ENCODE measurements at regions not wholly inside any gene's neighbourhood (a gene's known extent, or its start where the extent isn't known, plus 50 kb on each side); places are given as distances from the start of the nearest gene placed in this dataset.
"Not testable (repeated sequence)": the region's sequence is repeated elsewhere in the genome, so short reads cannot be mapped to it uniquely, and the experiment has no call there.

GRCh38 chr9:29241320-29241719 lies 1668.0 kb upstream of the C9orf72 start:
- Mint-ChIP-seq H3K36me3 (no peaks in the 10 kb centered on the region), H3K9me3 (peaks cover 0 to 7% (median 0%) of the 10 kb centered on the region in 3 donors), H3K4me3 (no peak overlapping the region), H3K27ac (no peak overlapping the region), H3K27me3 (no peaks in the 10 kb centered on the region), H3K4me1 (no peaks in the 10 kb centered on the region)

GRCh38 chr9:29245351-29245750 lies 1672.1 kb upstream of the C9orf72 start:
- H3K4me1 Mint-ChIP-seq = no peaks in the 10 kb centered on the region
- no peak overlapping the region for H3K27ac Mint-ChIP-seq
- H3K4me3 Mint-ChIP-seq = no peak overlapping the region
- H3K36me3 Mint-ChIP-seq = no peaks in the 10 kb centered on the region
- H3K9me3 Mint-ChIP-seq = peaks cover 0 to 5% (median 0%) of the 10 kb centered on the region in 3 donors
- H3K27me3 Mint-ChIP-seq = no peaks in the 10 kb centered on the region

- not testable (repeated sequence) for H3K4me3 Mint-ChIP-seq, H3K9me3 Mint-ChIP-seq, H3K27ac Mint-ChIP-seq, H3K27me3 Mint-ChIP-seq, H3K36me3 Mint-ChIP-seq, H3K4me1 Mint-ChIP-seq
Observed at GRCh38 chr9:29270400-29270799, 1697.1 kb upstream of the C9orf72 start.

GRCh38 chr9:29282121-29282520 lies 1708.8 kb upstream of the C9orf72 start:
- Mint-ChIP-seq H3K4me3 (no peak overlapping the region), H3K36me3 (no peaks in the 10 kb centered on the region)

GRCh38 chr9:29285818-29286217 lies 1712.5 kb upstream of the C9orf72 start:
- no peaks in the 10 kb centered on the region for H3K27me3 Mint-ChIP-seq
- no peaks in the 10 kb centered on the region for H3K36me3 Mint-ChIP-seq
- H3K9me3 Mint-ChIP-seq = peaks cover 0 to 7% (median 6%) of the 10 kb centered on the region in 3 donors
- peak overlapping the region in 1 of 3 donors; percentile 16 for H3K27ac Mint-ChIP-seq
- H3K4me3 Mint-ChIP-seq = no peak overlapping the region
- no peaks in the 10 kb centered on the region for H3K4me1 Mint-ChIP-seq

More at GRCh38 chr9:29282121-29282520, 1708.8 kb upstream of the C9orf72 start:
- Mint-ChIP-seq H3K27ac (no peak overlapping the region), H3K9me3 (peaks cover 0 to 4% (median 3%) of the 10 kb centered on the region in 3 donors), H3K27me3 (no peaks in the 10 kb centered on the region), H3K4me1 (no peaks in the 10 kb centered on the region)

- Mint-ChIP-seq H3K36me3 (no peaks in the 10 kb centered on the region), H3K4me1 (no peaks in the 10 kb centered on the region), H3K9me3 (peaks cover 5 to 15% (median 10%) of the 10 kb centered on the region in 3 donors), H3K4me3 (no peak overlapping the region), H3K27ac (no peak overlapping the region), H3K27me3 (no peaks in the 10 kb centered on the region)
Observed at GRCh38 chr9:29289365-29289764, 1716.1 kb upstream of the C9orf72 start.

GRCh38 chr9:29290516-29290915 lies 1717.2 kb upstream of the C9orf72 start:
- Mint-ChIP-seq H3K36me3 (no peaks in the 10 kb centered on the region), H3K27ac (no peak overlapping the region), H3K27me3 (no peaks in the 10 kb centered on the region), H3K4me1 (no peaks in the 10 kb centered on the region), H3K4me3 (no peak overlapping the region), H3K9me3 (peaks cover 5 to 20% (median 10%) of the 10 kb centered on the region in 3 donors)

GRCh38 chr9:29297592-29297991 lies 1724.3 kb upstream of the C9orf72 start:
- Mint-ChIP-seq H3K36me3 (no peaks in the 10 kb centered on the region), H3K27ac (no peak overlapping the region), H3K9me3 (peaks cover 7 to 10% (median 8%) of the 10 kb centered on the region in 3 donors), H3K27me3 (peaks cover 1% of the 10 kb centered on the region), H3K4me1 (no peaks in the 10 kb centered on the region), H3K4me3 (no peak overlapping the region)

GRCh38 chr9:29311221-29311620 lies 1737.9 kb upstream of the C9orf72 start:
- no peaks in the 10 kb centered on the region for H3K4me1 Mint-ChIP-seq
- no peak overlapping the region for H3K27ac Mint-ChIP-seq
- peaks cover 0 to 4% (median 3%) of the 10 kb centered on the region in 3 donors for H3K9me3 Mint-ChIP-seq
- H3K36me3 Mint-ChIP-seq = no peaks in the 10 kb centered on the region
- H3K4me3 Mint-ChIP-seq = no peak overlapping the region
- H3K27me3 Mint-ChIP-seq = no peaks in the 10 kb centered on the region

- H3K27me3 Mint-ChIP-seq = no peaks in the 10 kb centered on the region
- H3K9me3 Mint-ChIP-seq = peaks cover 0 to 4% (median 3%) of the 10 kb centered on the region in 3 donors
- H3K4me3 Mint-ChIP-seq = no peak overlapping the region
Observed at GRCh38 chr9:29312327-29312726, 1739.0 kb upstream of the C9orf72 start.

GRCh38 chr9:29319736-29320513 lies 1746.6 kb upstream of the C9orf72 start:
- Mint-ChIP-seq H3K27me3 (no peaks in the 10 kb centered on the region), H3K4me3 (no peak overlapping the region), H3K36me3 (no peaks in the 10 kb centered on the region), H3K4me1 (peaks cover 0 to 2% (median 0%) of the 10 kb centered on the region in 3 donors), H3K27ac (no peak overlapping the region), H3K9me3 (peaks cover 0 to 15% (median 2%) of the 10 kb centered on the region in 3 donors)

More at GRCh38 chr9:29312327-29312726, 1739.0 kb upstream of the C9orf72 start:
- Mint-ChIP-seq H3K36me3 (no peaks in the 10 kb centered on the region), H3K27ac (no peak overlapping the region), H3K4me1 (peaks cover 0 to 2% (median 0%) of the 10 kb centered on the region in 3 donors)

GRCh38 chr9:29322240-29322639 lies 1749.0 kb upstream of the C9orf72 start:
- Mint-ChIP-seq H3K27me3 (no peaks in the 10 kb centered on the region), H3K4me1 (no peaks in the 10 kb centered on the region), H3K36me3 (no peaks in the 10 kb centered on the region), H3K4me3 (no peak overlapping the region), H3K9me3 (peaks cover 0 to 15% (median 0%) of the 10 kb centered on the region in 3 donors), H3K27ac (no peak overlapping the region)

GRCh38 chr9:29325894-29326293 lies 1752.6 kb upstream of the C9orf72 start:
- Mint-ChIP-seq H3K27me3 (no peaks in the 10 kb centered on the region), H3K9me3 (peaks cover 0 to 15% (median 2%) of the 10 kb centered on the region in 3 donors), H3K36me3 (no peaks in the 10 kb centered on the region), H3K27ac (no peak overlapping the region), H3K4me1 (no peaks in the 10 kb centered on the region), H3K4me3 (no peak overlapping the region)

- Mint-ChIP-seq H3K27ac (no peak overlapping the region), H3K9me3 (peaks cover 2 to 4% (median 2%) of the 10 kb centered on the region in 3 donors), H3K4me3 (no peak overlapping the region), H3K27me3 (no peaks in the 10 kb centered on the region), H3K4me1 (no peaks in the 10 kb centered on the region), H3K36me3 (peaks cover 3% of the 10 kb centered on the region)
Observed at GRCh38 chr9:29332789-29333188, 1759.5 kb upstream of the C9orf72 start.

- Mint-ChIP-seq H3K36me3 (peaks cover 3% of the 10 kb centered on the region), H3K27ac (no peak overlapping the region), H3K9me3 (peaks cover 0 to 4% (median 4%) of the 10 kb centered on the region in 3 donors), H3K4me3 (no peak overlapping the region), H3K27me3 (no peaks in the 10 kb centered on the region), H3K4me1 (no peaks in the 10 kb centered on the region)
Observed at GRCh38 chr9:29336281-29336680, 1763.0 kb upstream of the C9orf72 start.

GRCh38 chr9:29339387-29339786 lies 1766.1 kb upstream of the C9orf72 start:
- Mint-ChIP-seq H3K9me3 (peaks cover 0 to 4% (median 3%) of the 10 kb centered on the region in 3 donors), H3K4me3 (no peak overlapping the region), H3K27ac (peak overlapping the region in 1 of 3 donors; percentile 53), H3K36me3 (no peaks in the 10 kb centered on the region), H3K4me1 (no peaks in the 10 kb centered on the region), H3K27me3 (no peaks in the 10 kb centered on the region)

Data from IgD-negative memory B cell (primary cell).